HepG2 (cell line): ENCODE measurements at regions not wholly inside any gene's neighbourhood (a gene's known extent, or its start where the extent isn't known, plus 50 kb on each side); places are given as distances from the start of the nearest gene placed in this dataset.
"Not testable (repeated sequence)": the region's sequence is repeated elsewhere in the genome, so short reads cannot be mapped to it uniquely, and the experiment has no call there.

ENCODE experiments used
- GABPA ChIP-seq, 2 experiments: IDR thresholded peaks; 2 replicates each; pipeline ENCODE4 v1.6.1; 2011 to 2016; ENCODE audit warnings: low read depth in 2 of 2, low read length in 1 of 2, missing biosample characterization in 1 of 2, missing genetic modification characterization in 1 of 2
- HNF4A ChIP-seq: sonication (generic); formaldehyde crosslinking; IDR thresholded peaks from 2 replicates; pipeline ENCODE4 v1.4.0; 2020; ENCODE audit warnings: missing genetic modification reagents
- JUND ChIP-seq: sonication (generic); formaldehyde crosslinking; IDR thresholded peaks from 2 replicates; pipeline ENCODE4 v1.8.0; 2022; ENCODE audit warnings: mild to moderate bottlenecking, missing genetic modification reagents
- NFRKB ChIP-seq: fragments of 450-650 bp; IDR thresholded peaks from 2 replicates; pipeline ENCODE4 v1.6.1; 2017
- POLR2A ChIP-seq, 2 experiments: IDR thresholded peaks; 2 replicates each; pipeline ENCODE4 v1.6.1; 2011; ENCODE audit warnings: low read depth in 2 of 2, low read length in 2 of 2, mild to moderate bottlenecking in 1 of 2, moderate library complexity in 1 of 2; ENCODE audit not compliant: insufficient read depth in 1 of 2
- SETDB1 ChIP-seq: sonication (generic); formaldehyde crosslinking; IDR thresholded peaks from 2 replicates; pipeline ENCODE4 v1.5.1; 2020; ENCODE audit warnings: missing genetic modification reagents, mild to moderate bottlenecking, borderline replicate concordance
- TAF1 ChIP-seq: sonication (generic); formaldehyde crosslinking; IDR thresholded peaks from 2 replicates; pipeline ENCODE4 v1.4.0; 2020; ENCODE audit warnings: missing genetic modification reagents
- TRIM24 ChIP-seq: sonication (generic); formaldehyde crosslinking; IDR thresholded peaks from 2 replicates; pipeline ENCODE4 v1.8.0; 2022; ENCODE audit warnings: mild to moderate bottlenecking, missing genetic modification reagents
- ZFP1 ChIP-seq: IDR thresholded peaks from 2 replicates; pipeline ENCODE4 v1.6.1; 2016
- ZNF121 ChIP-seq: sonication (generic); formaldehyde crosslinking; IDR thresholded peaks from 2 replicates; pipeline ENCODE4 v1.5.0; 2020; ENCODE audit warnings: mild to moderate bottlenecking, missing genetic modification reagents
- ZNF274 ChIP-seq: sonication (generic); formaldehyde crosslinking; IDR thresholded peaks from 2 replicates; pipeline ENCODE4 v1.5.1; 2020; ENCODE audit warnings: mild to moderate bottlenecking, missing genetic modification reagents
- ZNF660 ChIP-seq: sonication (generic); formaldehyde crosslinking; IDR thresholded peaks from 2 replicates; pipeline ENCODE4 v1.5.1; 2020; ENCODE audit warnings: mild to moderate bottlenecking, low read depth, missing genetic modification reagents, borderline replicate concordance
- TF ChIP-seq, protein P1 (sequence below): IDR thresholded peaks from 2 replicates; pipeline ENCODE4 v1.6.1; 2012; ENCODE audit warnings: low read length, improper control_type of control experiment

DNA sequence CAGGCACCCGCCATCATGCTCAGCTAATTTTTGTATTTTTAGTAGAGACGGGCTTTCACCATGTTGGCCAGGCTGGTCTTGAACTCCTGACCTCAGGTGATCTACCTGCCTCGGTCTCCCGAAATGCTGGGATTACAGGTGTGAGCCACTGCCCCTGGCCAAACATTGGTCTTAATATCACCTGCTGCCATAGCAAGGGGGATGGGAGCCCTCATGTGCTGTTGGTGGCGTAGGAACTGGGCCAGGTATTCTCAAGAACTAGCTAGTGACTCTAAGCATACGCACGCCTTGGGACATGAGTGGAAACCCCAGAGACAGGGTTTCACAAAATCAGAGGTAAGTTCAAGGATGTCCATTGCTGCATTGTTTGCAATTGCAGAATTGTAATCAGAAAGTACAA lies 197.1 kb downstream of the ANKRD60 start:
- TF ChIP-seq, protein P1, sequence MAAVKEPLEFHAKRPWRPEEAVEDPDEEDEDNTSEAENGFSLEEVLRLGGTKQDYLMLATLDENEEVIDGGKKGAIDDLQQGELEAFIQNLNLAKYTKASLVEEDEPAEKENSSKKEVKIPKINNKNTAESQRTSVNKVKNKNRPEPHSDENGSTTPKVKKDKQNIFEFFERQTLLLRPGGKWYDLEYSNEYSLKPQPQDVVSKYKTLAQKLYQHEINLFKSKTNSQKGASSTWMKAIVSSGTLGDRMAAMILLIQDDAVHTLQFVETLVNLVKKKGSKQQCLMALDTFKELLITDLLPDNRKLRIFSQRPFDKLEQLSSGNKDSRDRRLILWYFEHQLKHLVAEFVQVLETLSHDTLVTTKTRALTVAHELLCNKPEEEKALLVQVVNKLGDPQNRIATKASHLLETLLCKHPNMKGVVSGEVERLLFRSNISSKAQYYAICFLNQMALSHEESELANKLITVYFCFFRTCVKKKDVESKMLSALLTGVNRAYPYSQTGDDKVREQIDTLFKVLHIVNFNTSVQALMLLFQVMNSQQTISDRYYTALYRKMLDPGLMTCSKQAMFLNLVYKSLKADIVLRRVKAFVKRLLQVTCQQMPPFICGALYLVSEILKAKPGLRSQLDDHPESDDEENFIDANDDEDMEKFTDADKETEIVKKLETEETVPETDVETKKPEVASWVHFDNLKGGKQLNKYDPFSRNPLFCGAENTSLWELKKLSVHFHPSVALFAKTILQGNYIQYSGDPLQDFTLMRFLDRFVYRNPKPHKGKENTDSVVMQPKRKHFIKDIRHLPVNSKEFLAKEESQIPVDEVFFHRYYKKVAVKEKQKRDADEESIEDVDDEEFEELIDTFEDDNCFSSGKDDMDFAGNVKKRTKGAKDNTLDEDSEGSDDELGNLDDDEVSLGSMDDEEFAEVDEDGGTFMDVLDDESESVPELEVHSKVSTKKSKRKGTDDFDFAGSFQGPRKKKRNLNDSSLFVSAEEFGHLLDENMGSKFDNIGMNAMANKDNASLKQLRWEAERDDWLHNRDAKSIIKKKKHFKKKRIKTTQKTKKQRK: not testable (repeated sequence)
- TF ChIP-seq TRIM24; TAF1 (CRISPR knock-in tag); HNF4A (CRISPR knock-in tag); JUND (CRISPR knock-in tag); NFRKB; ZNF121 (CRISPR knock-in tag); POLR2A (IDR thresholded peaks at IDR 0.05; ENCODE audit: insufficient read depth in 1 of 2, low read depth in 2 of 2, low read length in 2 of 2); ZFP1 (CRISPR knock-in tag); ZNF274 (CRISPR knock-in tag); SETDB1 (CRISPR knock-in tag); ZNF660 (CRISPR knock-in tag); GABPA (IDR thresholded peaks at IDR 0.05; ENCODE audit: low read depth, low read length); GABPA (CRISPR knock-in tag; IDR thresholded peaks at IDR 0.05; ENCODE audit: low read depth): not testable (repeated sequence)
